NB4 (cell line): ENCODE measurements at regions not wholly inside any gene's neighbourhood (a gene's known extent, or its start where the extent isn't known, plus 50 kb on each side); places are given as distances from the start of the nearest gene placed in this dataset.

ENCODE experiments used
- CTCF ChIP-seq: IDR thresholded peaks from one replicate; pipeline ENCODE4 v1.5.1; 2012; ENCODE audit warnings: low read depth, low read length
- MYC ChIP-seq: IDR thresholded peaks from 2 replicates; pipeline ENCODE4 v1.6.1; 2011; ENCODE audit warnings: low read depth, low read length
- POLR2A ChIP-seq: IDR thresholded peaks from 2 replicates; pipeline ENCODE4 v1.6.1; 2011; ENCODE audit warnings: mild to moderate bottlenecking; ENCODE audit not compliant: insufficient read length; ENCODE audit errors: extremely low read depth

GRCh38 chr1:198858033-198858432, 219.2 kb downstream of the PTPRC start:
- TF ChIP-seq MYC, result no peak
- TF ChIP-seq CTCF, result no peak
- TF ChIP-seq POLR2A, result no peak
